ENCODE measurements at regions not wholly inside any gene's neighbourhood (a gene's known extent, or its start where the extent isn't known, plus 50 kb on each side); places are given as distances from the start of the nearest gene placed in this dataset.
A peak's percentile ranks its signal among the peaks of the same experiment; 100 is the strongest.
"Not testable (repeated sequence)": the region's sequence is repeated elsewhere in the genome, so short reads cannot be mapped to it uniquely, and the experiment has no call there.

- Histone ChIP-seq H3K4me1 (ENCODE audit: control insufficient read depth, insufficient read depth, low read length) (no peaks in the 10 kb centered on the region), H3K9me3 (ENCODE audit: control insufficient read depth, low read depth, low read length) (no peaks in the 10 kb centered on the region), H3K27me3 (ENCODE audit: control insufficient read depth, insufficient read depth, low read length) (no peaks in the 10 kb centered on the region), H3K36me3 (ENCODE audit: control insufficient read depth, insufficient read depth, low read length) (no peaks in the 10 kb centered on the region), H3K27ac (ENCODE audit: low read length) (no peak overlapping the region), H3K4me3 (ENCODE audit: low read length) (no peak overlapping the region)
- peak in 1 of 2 donors; percentile 4 for DNase-seq
- WGBS (ENCODE audit: insufficient coverage, low lambda C conversion rate), result 83% methylated on average over 4 of the region's 5 CpGs
Observed at GRCh38 chr2:103402944-103403343, 641.1 kb downstream of the TMEM182 start.

GRCh38 chr2:103403388-103403787 is 641.6 kb downstream of the TMEM182 start:
- not testable (repeated sequence) for H3K27ac ChIP-seq (ENCODE audit: low read length); DNase-seq; H3K4me3 ChIP-seq (ENCODE audit: low read length); H3K27me3 ChIP-seq (ENCODE audit: control insufficient read depth, insufficient read depth, low read length); H3K9me3 ChIP-seq (ENCODE audit: control insufficient read depth, low read depth, low read length); H3K36me3 ChIP-seq (ENCODE audit: control insufficient read depth, insufficient read depth, low read length); H3K4me1 ChIP-seq (ENCODE audit: control insufficient read depth, insufficient read depth, low read length)
- WGBS (ENCODE audit: insufficient coverage, low lambda C conversion rate), result 90% methylated on average over 2 of the region's 5 CpGs

- Histone ChIP-seq H3K36me3 (ENCODE audit: control insufficient read depth, insufficient read depth, low read length) (no peaks in the 10 kb centered on the region), H3K4me1 (ENCODE audit: control insufficient read depth, insufficient read depth, low read length) (no peaks in the 10 kb centered on the region), H3K27ac (ENCODE audit: low read length) (no peak overlapping the region), H3K9me3 (ENCODE audit: control insufficient read depth, low read depth, low read length) (no peaks in the 10 kb centered on the region), H3K27me3 (ENCODE audit: control insufficient read depth, insufficient read depth, low read length) (no peaks in the 10 kb centered on the region), H3K4me3 (ENCODE audit: low read length) (no peak overlapping the region)
- WGBS (ENCODE audit: insufficient coverage, low lambda C conversion rate), result 94% methylated on average over 3 of the region's 4 CpGs
- DNase-seq, result no peak
Observed at GRCh38 chr2:103410221-103410620, 648.4 kb downstream of the TMEM182 start.

- no peak for DNase-seq
- no peaks in the 10 kb centered on the region for H3K9me3 ChIP-seq (ENCODE audit: control insufficient read depth, low read depth, low read length)
- H3K36me3 ChIP-seq (ENCODE audit: control insufficient read depth, insufficient read depth, low read length), result no peaks in the 10 kb centered on the region
- no peaks in the 10 kb centered on the region for H3K4me1 ChIP-seq (ENCODE audit: control insufficient read depth, insufficient read depth, low read length)
- no peak overlapping the region for H3K27ac ChIP-seq (ENCODE audit: low read length)
- WGBS (ENCODE audit: insufficient coverage, low lambda C conversion rate), result 67% methylated on average over 1 of the region's 2 CpGs
- H3K4me3 ChIP-seq (ENCODE audit: low read length), result no peak overlapping the region
- H3K27me3 ChIP-seq (ENCODE audit: control insufficient read depth, insufficient read depth, low read length), result no peaks in the 10 kb centered on the region
Observed at GRCh38 chr2:103419506-103419905, 657.7 kb downstream of the TMEM182 start.

GRCh38 chr2:103423100-103423499 is 661.3 kb downstream of the TMEM182 start:
- 100% methylated on average over 1 of the region's 2 CpGs for WGBS (ENCODE audit: insufficient coverage, low lambda C conversion rate)
- H3K4me1 ChIP-seq (ENCODE audit: control insufficient read depth, insufficient read depth, low read length), result no peaks in the 10 kb centered on the region
- no peak overlapping the region for H3K27ac ChIP-seq (ENCODE audit: low read length)
- no peaks in the 10 kb centered on the region for H3K36me3 ChIP-seq (ENCODE audit: control insufficient read depth, insufficient read depth, low read length)
- H3K9me3 ChIP-seq (ENCODE audit: control insufficient read depth, low read depth, low read length), result no peaks in the 10 kb centered on the region
- no peak overlapping the region for H3K4me3 ChIP-seq (ENCODE audit: low read length)
- no peak for DNase-seq
- no peaks in the 10 kb centered on the region for H3K27me3 ChIP-seq (ENCODE audit: control insufficient read depth, insufficient read depth, low read length)

- H3K36me3 ChIP-seq (ENCODE audit: control insufficient read depth, insufficient read depth, low read length), result no peaks in the 10 kb centered on the region
- H3K4me1 ChIP-seq (ENCODE audit: control insufficient read depth, insufficient read depth, low read length), result no peaks in the 10 kb centered on the region
- no peaks in the 10 kb centered on the region for H3K27me3 ChIP-seq (ENCODE audit: control insufficient read depth, insufficient read depth, low read length)
- H3K9me3 ChIP-seq (ENCODE audit: control insufficient read depth, low read depth, low read length), result no peaks in the 10 kb centered on the region
- DNase-seq, result no peak
- no peak overlapping the region for H3K4me3 ChIP-seq (ENCODE audit: low read length)
- H3K27ac ChIP-seq (ENCODE audit: low read length), result no peak overlapping the region
- 100% methylated on average over 2 of the region's 3 CpGs for whole genome bisulfite sequencing (ENCODE audit: insufficient coverage, low lambda C conversion rate)
Observed at GRCh38 chr2:103427567-103427966, 665.7 kb downstream of the TMEM182 start.

GRCh38 chr2:103430191-103430590 is 668.4 kb downstream of the TMEM182 start:
- Histone ChIP-seq H3K27me3 (ENCODE audit: control insufficient read depth, insufficient read depth, low read length) (no peaks in the 10 kb centered on the region), H3K9me3 (ENCODE audit: control insufficient read depth, low read depth, low read length) (no peaks in the 10 kb centered on the region)
- peak in 1 of 2 donors; percentile 11 for DNase-seq

GRCh38 chr2:103435010-103435409 is 673.2 kb downstream of the TMEM182 start:
- DNase-seq, result no peak
- no peaks in the 10 kb centered on the region for H3K9me3 ChIP-seq (ENCODE audit: control insufficient read depth, low read depth, low read length)
- H3K4me3 ChIP-seq (ENCODE audit: low read length), result no peak overlapping the region
- 90% methylated on average over 2 of the region's 3 CpGs for WGBS (ENCODE audit: insufficient coverage, low lambda C conversion rate)
- no peaks in the 10 kb centered on the region for H3K27me3 ChIP-seq (ENCODE audit: control insufficient read depth, insufficient read depth, low read length)
- no peaks in the 10 kb centered on the region for H3K4me1 ChIP-seq (ENCODE audit: control insufficient read depth, insufficient read depth, low read length)
- no peak overlapping the region for H3K27ac ChIP-seq (ENCODE audit: low read length)
- no peaks in the 10 kb centered on the region for H3K36me3 ChIP-seq (ENCODE audit: control insufficient read depth, insufficient read depth, low read length)

More at GRCh38 chr2:103430191-103430590, 668.4 kb downstream of the TMEM182 start:
- no CpG with 5 or more reads among the region's 6 CpGs for WGBS (ENCODE audit: insufficient coverage, low lambda C conversion rate)
- no peak overlapping the region for H3K27ac ChIP-seq (ENCODE audit: low read length)
- no peaks in the 10 kb centered on the region for H3K36me3 ChIP-seq (ENCODE audit: control insufficient read depth, insufficient read depth, low read length)
- H3K4me1 ChIP-seq (ENCODE audit: control insufficient read depth, insufficient read depth, low read length), result no peaks in the 10 kb centered on the region
- H3K4me3 ChIP-seq (ENCODE audit: low read length), result no peak overlapping the region

GRCh38 chr2:103437161-103437560 is 675.3 kb downstream of the TMEM182 start:
- DNase-seq, result no peak
- H3K9me3 ChIP-seq (ENCODE audit: control insufficient read depth, low read depth, low read length), result no peaks in the 10 kb centered on the region
- H3K4me1 ChIP-seq (ENCODE audit: control insufficient read depth, insufficient read depth, low read length), result no peaks in the 10 kb centered on the region
- 90% methylated on average over 3 of the region's 3 CpGs for WGBS (ENCODE audit: insufficient coverage, low lambda C conversion rate)
- H3K27me3 ChIP-seq (ENCODE audit: control insufficient read depth, insufficient read depth, low read length), result no peaks in the 10 kb centered on the region
- H3K4me3 ChIP-seq (ENCODE audit: low read length), result no peak overlapping the region
- no peaks in the 10 kb centered on the region for H3K36me3 ChIP-seq (ENCODE audit: control insufficient read depth, insufficient read depth, low read length)
- no peak overlapping the region for H3K27ac ChIP-seq (ENCODE audit: low read length)

GRCh38 chr2:103445347-103445746 is 683.5 kb downstream of the TMEM182 start:
- Histone ChIP-seq H3K4me3 (ENCODE audit: low read length) (no peak overlapping the region), H3K27me3 (ENCODE audit: control insufficient read depth, insufficient read depth, low read length) (no peaks in the 10 kb centered on the region), H3K4me1 (ENCODE audit: control insufficient read depth, insufficient read depth, low read length) (no peaks in the 10 kb centered on the region), H3K36me3 (ENCODE audit: control insufficient read depth, insufficient read depth, low read length) (no peaks in the 10 kb centered on the region), H3K9me3 (ENCODE audit: control insufficient read depth, low read depth, low read length) (no peaks in the 10 kb centered on the region), H3K27ac (ENCODE audit: low read length) (no peak overlapping the region)
- WGBS (ENCODE audit: insufficient coverage, low lambda C conversion rate), result no CpG with 5 or more reads among the region's 3 CpGs
- DNase-seq, result no peak

- no peak for DNase-seq
- 17% methylated on average over 1 of the region's 4 CpGs for WGBS (ENCODE audit: insufficient coverage, low lambda C conversion rate)
- no peaks in the 10 kb centered on the region for H3K27me3 ChIP-seq (ENCODE audit: control insufficient read depth, insufficient read depth, low read length)
Observed at GRCh38 chr2:103448495-103448894, 686.7 kb downstream of the TMEM182 start.

More at GRCh38 chr2:103448495-103448894, 686.7 kb downstream of the TMEM182 start:
- H3K27ac ChIP-seq (ENCODE audit: low read length), result no peak overlapping the region
- H3K4me3 ChIP-seq (ENCODE audit: low read length), result no peak overlapping the region
- H3K4me1 ChIP-seq (ENCODE audit: control insufficient read depth, insufficient read depth, low read length), result no peaks in the 10 kb centered on the region
- H3K36me3 ChIP-seq (ENCODE audit: control insufficient read depth, insufficient read depth, low read length), result no peaks in the 10 kb centered on the region
- H3K9me3 ChIP-seq (ENCODE audit: control insufficient read depth, low read depth, low read length), result no peaks in the 10 kb centered on the region

All from large intestine (tissue), 3 donors.